22Rv1 (cell line): ENCODE measurements at regions not wholly inside any gene's neighbourhood (a gene's known extent, or its start where the extent isn't known, plus 50 kb on each side); places are given as distances from the start of the nearest gene placed in this dataset.

Experiments used
- H3K27ac ChIP-seq: fragments of 450-650 bp; 2 replicates; pipeline ENCODE4 v1.5.1; 2017
- ZFX ChIP-seq: fragments of 450-650 bp; IDR thresholded peaks from 2 replicates; pipeline ENCODE4 v1.6.1; 2017; ENCODE audit warnings: antibody characterized with exemption, borderline replicate concordance
- TF ChIP-seq, protein P1 (sequence below): fragments of 450-650 bp; IDR thresholded peaks from 2 replicates; pipeline ENCODE4 v1.5.1; 2017; ENCODE audit warnings: mild to moderate bottlenecking

DNA sequence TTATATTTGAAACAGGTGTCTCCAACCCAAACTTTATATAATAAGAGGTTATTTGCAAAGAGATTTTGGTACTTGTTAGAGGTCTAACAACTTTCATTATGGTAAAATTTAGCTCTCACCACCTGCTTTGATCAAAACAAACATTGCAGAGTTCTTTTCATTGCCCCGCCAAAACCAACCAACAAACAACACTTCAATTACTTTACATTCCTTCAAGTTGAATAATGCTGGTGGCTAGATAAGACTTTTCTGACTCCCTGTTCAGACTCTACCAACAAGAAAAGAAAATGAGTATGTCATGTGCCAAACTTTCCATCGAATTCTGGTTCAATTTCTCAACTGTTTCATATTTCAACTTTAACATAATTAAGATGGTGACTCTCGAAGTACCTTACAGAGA lies 311.1 kb downstream of the ADGRG6 start:
- TF ChIP-seq, protein P1, sequence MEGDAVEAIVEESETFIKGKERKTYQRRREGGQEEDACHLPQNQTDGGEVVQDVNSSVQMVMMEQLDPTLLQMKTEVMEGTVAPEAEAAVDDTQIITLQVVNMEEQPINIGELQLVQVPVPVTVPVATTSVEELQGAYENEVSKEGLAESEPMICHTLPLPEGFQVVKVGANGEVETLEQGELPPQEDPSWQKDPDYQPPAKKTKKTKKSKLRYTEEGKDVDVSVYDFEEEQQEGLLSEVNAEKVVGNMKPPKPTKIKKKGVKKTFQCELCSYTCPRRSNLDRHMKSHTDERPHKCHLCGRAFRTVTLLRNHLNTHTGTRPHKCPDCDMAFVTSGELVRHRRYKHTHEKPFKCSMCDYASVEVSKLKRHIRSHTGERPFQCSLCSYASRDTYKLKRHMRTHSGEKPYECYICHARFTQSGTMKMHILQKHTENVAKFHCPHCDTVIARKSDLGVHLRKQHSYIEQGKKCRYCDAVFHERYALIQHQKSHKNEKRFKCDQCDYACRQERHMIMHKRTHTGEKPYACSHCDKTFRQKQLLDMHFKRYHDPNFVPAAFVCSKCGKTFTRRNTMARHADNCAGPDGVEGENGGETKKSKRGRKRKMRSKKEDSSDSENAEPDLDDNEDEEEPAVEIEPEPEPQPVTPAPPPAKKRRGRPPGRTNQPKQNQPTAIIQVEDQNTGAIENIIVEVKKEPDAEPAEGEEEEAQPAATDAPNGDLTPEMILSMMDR = no peak
- TF ChIP-seq ZFX = no peak

DNA sequence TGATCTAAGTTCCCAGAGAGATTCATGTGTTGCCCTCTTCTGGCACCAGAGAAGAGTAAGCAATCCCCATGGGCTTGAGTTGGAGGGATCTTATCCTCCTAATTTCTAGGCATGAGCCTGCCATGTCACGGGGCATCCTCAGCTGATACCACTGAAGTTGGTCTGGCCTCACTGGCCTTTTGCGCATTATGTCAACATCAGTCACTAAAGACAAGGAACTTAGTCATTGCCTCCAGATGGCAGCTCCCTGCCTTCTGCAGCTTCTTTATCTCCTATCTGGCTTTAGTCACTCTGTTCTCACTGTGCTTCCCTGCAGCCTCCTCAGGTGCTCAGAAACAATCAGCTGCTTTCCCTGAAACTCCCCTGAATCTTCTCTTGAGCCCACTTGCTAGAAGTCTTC lies 312.2 kb downstream of the ADGRG6 start:
- TF ChIP-seq, protein P1 = no peak
- TF ChIP-seq ZFX = no peak
- H3K27ac ChIP-seq = no peak overlapping the region

More for the DNA sequence above, 311.1 kb downstream of the ADGRG6 start:
- no peak overlapping the region for H3K27ac ChIP-seq

DNA sequence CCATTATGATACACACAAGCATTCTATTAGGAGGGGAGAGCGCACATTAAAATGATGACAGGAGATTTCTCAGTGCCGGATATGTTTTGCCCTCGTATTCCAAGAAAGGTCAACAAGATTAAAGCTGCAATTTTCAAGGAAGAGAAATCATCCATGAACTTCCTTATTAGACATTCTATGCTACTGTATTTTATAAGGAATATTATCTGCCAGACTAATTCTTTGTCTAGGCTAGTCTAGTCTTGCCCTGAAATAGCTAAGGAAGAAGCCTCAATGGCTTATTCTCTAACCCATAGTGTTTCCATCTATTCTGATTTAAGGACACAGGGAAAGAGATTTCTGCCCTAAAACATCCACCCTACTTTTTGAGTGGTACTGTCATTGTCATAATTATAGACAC lies 315.4 kb downstream of the ADGRG6 start:
- TF ChIP-seq ZFX = no peak
- TF ChIP-seq, protein P1 = no peak

DNA sequence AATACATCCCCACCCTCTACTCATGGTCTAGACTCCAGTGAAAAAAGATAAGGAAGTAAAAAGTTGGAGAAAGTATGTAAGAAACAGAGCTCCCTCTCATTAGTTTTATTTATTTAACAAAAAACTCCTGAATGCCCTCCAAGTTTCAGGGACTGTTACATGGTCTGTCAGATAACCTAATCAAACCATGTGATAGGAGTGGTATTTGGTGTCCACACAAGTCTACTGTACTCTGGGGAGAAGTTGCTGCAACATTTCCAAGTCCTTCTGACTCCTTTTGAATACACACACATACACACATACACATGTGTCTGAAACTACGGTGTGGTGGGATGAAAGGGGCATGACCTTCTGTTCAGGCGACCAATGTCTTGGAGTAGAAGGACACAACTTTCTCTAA lies 320.0 kb downstream of the ADGRG6 start:
- H3K27ac ChIP-seq = no peak overlapping the region
- TF ChIP-seq ZFX = no peak
- TF ChIP-seq, protein P1 = no peak

More for the DNA sequence above, 315.4 kb downstream of the ADGRG6 start:
- H3K27ac ChIP-seq = no peak overlapping the region

DNA sequence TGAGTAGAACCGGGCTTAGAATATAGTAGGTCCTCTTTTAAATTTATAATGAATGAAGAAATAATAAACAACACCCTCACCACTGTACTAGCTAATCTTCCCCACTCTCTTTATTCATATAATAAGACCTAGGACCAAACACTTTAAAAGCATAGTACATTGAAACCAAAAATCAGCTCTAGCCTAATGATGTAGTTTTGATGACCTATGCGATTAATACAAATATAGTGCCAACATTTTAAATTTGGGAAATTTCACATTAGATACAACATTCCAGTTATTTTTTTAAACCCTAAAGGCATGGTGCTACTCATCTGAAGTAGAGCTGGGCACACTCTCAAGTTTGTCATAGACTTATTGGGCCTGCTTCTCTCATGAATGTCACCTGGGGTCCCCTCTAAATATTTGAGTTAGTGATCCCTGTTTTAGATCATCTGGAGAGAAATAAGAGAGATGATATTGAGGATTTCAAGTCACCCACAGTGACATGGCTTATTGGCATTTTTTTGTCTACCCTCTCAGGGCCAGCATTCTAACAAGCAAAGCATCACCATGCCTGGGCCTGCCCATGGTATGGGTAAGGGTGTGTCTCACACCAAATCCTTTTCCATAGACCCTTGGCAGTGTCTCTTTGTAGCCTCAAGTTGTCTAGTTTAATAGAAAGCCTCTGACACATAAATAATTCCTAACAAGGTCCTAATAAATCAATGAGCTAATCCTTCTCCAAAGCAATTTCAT lies 319.8 kb downstream of the HIVEP2 start:
- no peak overlapping the region for H3K27ac ChIP-seq
- TF ChIP-seq ZFX = no peak
- TF ChIP-seq, protein P1 = no peak

DNA sequence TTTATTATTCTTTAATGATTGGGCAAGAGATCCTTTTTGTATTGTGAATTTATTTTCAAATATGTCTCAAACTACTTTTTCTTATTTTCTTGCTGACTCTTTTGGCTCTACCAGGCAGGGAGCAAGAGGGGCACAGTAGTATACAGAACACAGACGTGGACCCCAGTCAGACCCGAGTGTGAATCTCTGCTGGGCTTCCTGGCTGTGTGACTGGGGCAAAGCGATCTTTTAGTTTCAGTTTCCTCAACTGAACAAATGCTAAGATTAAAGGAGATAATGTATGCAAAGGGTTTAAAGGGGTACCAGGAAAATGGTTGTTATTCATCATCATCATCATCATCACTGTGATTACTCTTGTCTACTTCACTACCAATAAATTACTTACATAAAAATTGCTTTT lies 317.5 kb downstream of the HIVEP2 start:
- TF ChIP-seq, protein P1 = no peak
- TF ChIP-seq ZFX = no peak
- H3K27ac ChIP-seq = no peak overlapping the region

DNA sequence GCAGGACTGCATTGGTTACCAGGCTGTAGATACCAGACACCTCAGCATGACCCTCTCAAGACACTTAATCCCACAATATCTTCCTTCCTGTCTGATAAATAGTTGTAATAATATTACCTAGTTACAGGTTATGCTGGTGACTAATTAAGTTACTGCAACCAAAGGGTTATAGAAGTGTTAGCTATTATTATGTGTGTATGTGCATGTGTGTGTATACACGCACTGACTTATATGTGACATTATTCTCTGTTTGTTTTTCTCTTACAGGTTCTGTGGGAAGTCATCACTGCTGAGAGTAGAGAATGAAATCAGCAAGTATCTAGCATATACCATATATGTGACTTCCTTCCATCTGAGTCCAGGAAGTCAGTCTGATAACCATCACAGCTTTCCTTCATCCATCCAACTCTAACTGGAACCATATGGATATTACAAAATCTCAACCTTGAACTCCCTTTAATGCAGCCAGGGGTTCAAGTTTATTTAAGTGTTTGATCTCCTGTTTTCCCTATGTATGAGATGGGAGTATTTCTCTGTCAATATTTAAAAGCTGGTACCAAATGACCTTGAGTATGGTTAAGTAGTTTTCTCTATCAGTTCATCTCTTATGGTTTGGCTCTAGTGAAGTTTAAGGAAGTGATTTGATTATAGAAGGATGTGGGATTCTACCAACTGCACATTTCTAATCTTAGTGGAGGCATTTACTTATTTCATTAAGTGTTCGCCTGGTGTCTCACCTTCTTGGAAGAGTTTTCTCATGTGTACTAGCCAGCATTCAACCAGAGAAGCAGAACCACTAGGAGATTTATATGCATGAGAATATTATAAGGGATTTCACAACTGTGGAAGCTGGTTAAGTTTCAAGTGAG lies 313.2 kb downstream of the HIVEP2 start:
- H3K27ac ChIP-seq = no peak overlapping the region
- TF ChIP-seq, protein P1 = no peak
- no peak for TF ChIP-seq ZFX
